Ovary (tissue), 7 donors: ENCODE measurements at regions not wholly inside any gene's neighbourhood (a gene's known extent, or its start where the extent isn't known, plus 50 kb on each side); places are given as distances from the start of the nearest gene placed in this dataset.

Experiments
- DNase-seq, 5 donors: peaks; one replicate each; pipeline ENCODE4 v3.0.0-alpha.2; 2019 to 2020
- H3K27ac ChIP-seq, 2 donors: fragments of 200-600 bp; one replicate each; pipeline versions ENCODE4 v1.5.1 to v1.8.0; 2019 to 2022
- H3K27me3 ChIP-seq: fragments of 200-600 bp; one replicate; pipeline ENCODE4 v1.8.0; 2022
- H3K36me3 ChIP-seq: fragments of 200-600 bp; sonication (generic); one replicate; pipeline ENCODE4 v1.5.1; 2019
- H3K4me1 ChIP-seq: one replicate; pipeline ENCODE4 v1.8.1; 2013; ENCODE audit warnings: mild to moderate bottlenecking, moderate library complexity; ENCODE audit not compliant: insufficient read depth
- H3K4me3 ChIP-seq: fragments of 200-600 bp; sonication (generic); one replicate; pipeline ENCODE4 v1.5.1; 2017
- H3K9me3 ChIP-seq, 2 donors: fragments of 200-600 bp in 1 of 2; sonication (generic) in 1 of 2; one replicate each; pipeline versions ENCODE4 v1.5.1 to v1.8.1; 2013 to 2019; ENCODE audit warnings: mild to moderate bottlenecking in 1 of 2, moderate library complexity in 1 of 2
- EP300 ChIP-seq: sonication (generic); formaldehyde crosslinking; IDR thresholded peaks from one replicate; pipeline ENCODE4 v1.6.1; 2017; ENCODE audit warnings: antibody characterized with exemption
- POLR2A ChIP-seq: fragments of 450-650 bp; IDR thresholded peaks from one replicate; pipeline ENCODE4 v1.6.1; 2017; ENCODE audit warnings: antibody characterized with exemption, mild to moderate bottlenecking, moderate library complexity
- WGBS, 3 donors: extraction: QIAGEN DNeasy Blood & Tissue Kit in 1 of 3; methylation state at CpG; one replicate each; pipeline versions ENCODE4 v1.1.5 to v1.1.7; 2013 to 2017; 5-methylcytosine and 5-hydroxymethylcytosine counted together
- intact Hi-C, 4 donors: fragments of 100-400 bp; cut with DNase I; formaldehyde crosslinking; loops; one replicate each; pipeline versions ENCODE4 v1.11.0 to v1.15.1; 2022 to 2023
- TF ChIP-seq, protein P1 (sequence below), 3 donors: fragments of 450-650 bp in 2 of 3; fragments of 200-600 bp in 1 of 3; IDR thresholded peaks; one replicate each; pipeline versions ENCODE4 v1.5.1 to v1.8.0; 2016 to 2022; ENCODE audit warnings: antibody characterized with exemption in 3 of 3, mild to moderate bottlenecking in 1 of 3
- donor health status: DM: no; HTN: no; CAD: no; lungs with moderate emphysema.
- donor health status: DM: no; HTN: no; CAD: no.
- donor health status: Bipolar disorder and iron deficiency.
- donor health status: DM: no; HTN: no; CAD: no.
- donor health status: DM: yes; HTN: yes; CAD: no.

DNA sequence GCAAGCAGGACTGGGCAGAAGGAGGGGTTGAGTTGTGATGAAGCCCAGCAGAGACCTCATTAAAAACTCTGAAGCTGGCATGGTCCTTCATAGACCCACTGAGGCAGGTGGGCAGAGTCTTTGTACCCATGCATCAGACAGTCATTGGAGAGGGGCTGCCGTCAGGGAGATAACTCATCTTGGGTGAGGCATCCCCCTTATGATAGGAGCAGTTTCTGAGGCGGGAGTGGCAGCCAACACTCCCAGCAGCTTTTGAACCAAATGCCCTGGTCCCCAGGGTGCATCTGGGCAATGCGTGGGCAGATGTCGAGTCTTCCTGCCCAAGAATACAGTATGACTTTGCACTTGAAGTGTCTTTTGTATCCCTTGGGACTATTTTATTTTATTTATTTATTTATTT, 68.1 kb downstream of the HTR5A start:
- Histone ChIP-seq H3K27ac (no peak overlapping the region), H3K4me1 (no peaks in the 10 kb centered on the region), H3K4me3 (no peak overlapping the region), H3K9me3 (no peaks in the 10 kb centered on the region), H3K36me3 (no peaks in the 10 kb centered on the region), H3K27me3 (no peaks in the 10 kb centered on the region)
- TF ChIP-seq, protein P1, sequence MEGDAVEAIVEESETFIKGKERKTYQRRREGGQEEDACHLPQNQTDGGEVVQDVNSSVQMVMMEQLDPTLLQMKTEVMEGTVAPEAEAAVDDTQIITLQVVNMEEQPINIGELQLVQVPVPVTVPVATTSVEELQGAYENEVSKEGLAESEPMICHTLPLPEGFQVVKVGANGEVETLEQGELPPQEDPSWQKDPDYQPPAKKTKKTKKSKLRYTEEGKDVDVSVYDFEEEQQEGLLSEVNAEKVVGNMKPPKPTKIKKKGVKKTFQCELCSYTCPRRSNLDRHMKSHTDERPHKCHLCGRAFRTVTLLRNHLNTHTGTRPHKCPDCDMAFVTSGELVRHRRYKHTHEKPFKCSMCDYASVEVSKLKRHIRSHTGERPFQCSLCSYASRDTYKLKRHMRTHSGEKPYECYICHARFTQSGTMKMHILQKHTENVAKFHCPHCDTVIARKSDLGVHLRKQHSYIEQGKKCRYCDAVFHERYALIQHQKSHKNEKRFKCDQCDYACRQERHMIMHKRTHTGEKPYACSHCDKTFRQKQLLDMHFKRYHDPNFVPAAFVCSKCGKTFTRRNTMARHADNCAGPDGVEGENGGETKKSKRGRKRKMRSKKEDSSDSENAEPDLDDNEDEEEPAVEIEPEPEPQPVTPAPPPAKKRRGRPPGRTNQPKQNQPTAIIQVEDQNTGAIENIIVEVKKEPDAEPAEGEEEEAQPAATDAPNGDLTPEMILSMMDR (IDR thresholded peaks at IDR 0.05) = no peak
- TF ChIP-seq EP300 = no peak
- no peak for TF ChIP-seq POLR2A
- no peak for DNase-seq
- intact Hi-C loops = no loop called here
- WGBS, 3 donors = 78 to 80% (median 78%) methylated on average over 4 of the region's 4 CpGs

DNA sequence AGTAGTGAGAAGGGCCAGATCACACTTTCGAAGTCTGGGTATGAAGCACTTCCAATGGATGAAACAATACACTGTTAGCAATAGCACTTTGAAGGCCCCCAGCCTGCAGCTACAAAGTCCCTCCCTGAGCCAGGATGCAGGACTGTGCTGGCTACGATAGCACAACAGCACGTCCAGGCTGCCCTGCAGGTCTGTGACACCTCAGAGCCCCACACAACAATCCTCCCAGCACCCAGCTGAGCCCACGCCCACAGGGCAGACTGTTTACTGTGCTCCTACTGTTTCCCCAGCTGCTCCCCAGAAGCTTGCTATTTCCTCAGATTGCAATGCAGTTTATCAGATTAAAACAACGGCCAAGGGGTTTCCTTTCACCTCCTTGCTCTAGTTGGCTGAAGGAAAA, 71.4 kb downstream of the HTR5A start:
- no peak overlapping the region for H3K4me3 ChIP-seq
- no peaks in the 10 kb centered on the region for H3K27me3 ChIP-seq
- no peak for DNase-seq
- no peaks in the 10 kb centered on the region for H3K4me1 ChIP-seq
- 21 to 28% (median 22%) methylated on average over 5 of the region's 5 CpGs for WGBS, 3 donors
- intact Hi-C loops = no loop called here
- TF ChIP-seq EP300 = no peak
- no peak for TF ChIP-seq POLR2A
- TF ChIP-seq, protein P1 (IDR thresholded peaks at IDR 0.05) = no peak
- H3K27ac ChIP-seq = no peak overlapping the region
- no peaks in the 10 kb centered on the region for H3K9me3 ChIP-seq
- no peaks in the 10 kb centered on the region for H3K36me3 ChIP-seq

DNA sequence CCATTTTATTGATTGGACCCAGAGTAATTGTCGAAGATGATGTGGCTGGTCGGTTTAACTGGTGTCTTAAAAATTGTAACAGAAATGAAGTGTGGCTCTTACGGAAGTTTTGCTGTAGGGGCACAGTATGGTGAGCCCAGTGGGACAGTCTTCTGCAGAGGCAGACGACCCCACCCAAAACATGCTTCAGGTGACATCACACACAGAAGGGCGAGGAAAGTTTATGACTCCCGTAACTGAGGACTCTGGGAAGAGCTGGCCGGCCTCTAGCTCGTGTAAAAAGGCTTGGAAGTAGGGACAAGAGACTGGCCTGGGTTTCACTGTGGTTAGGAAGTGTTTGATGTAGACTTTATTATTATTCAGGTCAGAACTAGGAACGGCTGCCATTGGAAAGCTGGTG, 73.3 kb downstream of the HTR5A start:
- DNase-seq = no peak

DNA sequence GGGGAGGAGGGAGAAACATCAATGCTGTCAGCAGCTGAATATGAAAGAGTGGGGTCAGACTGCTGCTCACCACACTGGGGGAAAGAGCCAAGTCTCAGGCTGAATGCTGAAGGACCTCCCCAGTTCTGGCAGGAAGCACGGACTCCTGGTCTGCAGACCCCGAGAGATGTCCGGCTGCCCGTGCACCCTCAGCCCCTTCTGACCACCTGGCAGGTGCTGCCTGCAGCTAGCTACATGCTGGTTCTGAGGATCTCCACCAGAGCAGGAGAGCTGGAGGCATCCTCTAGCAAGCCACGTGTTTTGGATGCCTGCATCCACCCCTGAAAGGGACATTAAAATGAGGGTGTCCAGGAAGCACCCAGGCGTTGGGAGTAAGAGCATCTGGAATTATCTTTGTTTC, 74.2 kb downstream of the HTR5A start:
- no peaks in the 10 kb centered on the region for H3K4me1 ChIP-seq
- H3K36me3 ChIP-seq = no peaks in the 10 kb centered on the region
- no peak overlapping the region for H3K4me3 ChIP-seq
- TF ChIP-seq POLR2A = no peak
- no peak for TF ChIP-seq EP300
- TF ChIP-seq, protein P1 (IDR thresholded peaks at IDR 0.05) = no peak
- no peak for DNase-seq
- no peaks in the 10 kb centered on the region for H3K9me3 ChIP-seq
- no peaks in the 10 kb centered on the region for H3K27me3 ChIP-seq
- intact Hi-C loops = no loop called here
- 47 to 58% (median 54%) methylated on average over 6 of the region's 6 CpGs for WGBS, 3 donors
- no peak overlapping the region for H3K27ac ChIP-seq

More for the DNA sequence above, 73.3 kb downstream of the HTR5A start:
- Histone ChIP-seq H3K27me3 (no peaks in the 10 kb centered on the region), H3K9me3 (no peaks in the 10 kb centered on the region), H3K4me1 (no peaks in the 10 kb centered on the region), H3K36me3 (no peaks in the 10 kb centered on the region), H3K27ac (no peak overlapping the region), H3K4me3 (no peak overlapping the region)
- TF ChIP-seq EP300 (no peak), POLR2A (no peak)
- TF ChIP-seq, protein P1 (IDR thresholded peaks at IDR 0.05) = no peak
- WGBS, 3 donors = 60 to 77% (median 68%) methylated on average over 9 of the region's 9 CpGs
- intact Hi-C loops = no loop called here
